MM.1S (cell line): ENCODE measurements at regions not wholly inside any gene's neighbourhood (a gene's known extent, or its start where the extent isn't known, plus 50 kb on each side); places are given as distances from the start of the nearest gene placed in this dataset.

Source experiments
- EZH2 ChIP-seq: fragments of 300-600 bp; sonication (generic); optimal IDR thresholded peaks from 2 replicates; pipeline ENCODE3; 2017; ENCODE audit warnings: low read depth, mild to moderate bottlenecking, antibody characterized with exemption, low read length, mixed read lengths
- EZH2phosphoT487 ChIP-seq: fragments of 300-600 bp; sonication (generic); IDR thresholded peaks from 2 replicates; pipeline ENCODE4 v1.6.1; 2018; ENCODE audit warnings: antibody characterized with exemption, low read length
- TF ChIP-seq, protein P1 (sequence below): fragments of 300-600 bp; sonication (generic); IDR thresholded peaks from 2 replicates; pipeline ENCODE4 v1.5.1; 2016; ENCODE audit warnings: antibody characterized with exemption, low read length, mixed read lengths

DNA sequence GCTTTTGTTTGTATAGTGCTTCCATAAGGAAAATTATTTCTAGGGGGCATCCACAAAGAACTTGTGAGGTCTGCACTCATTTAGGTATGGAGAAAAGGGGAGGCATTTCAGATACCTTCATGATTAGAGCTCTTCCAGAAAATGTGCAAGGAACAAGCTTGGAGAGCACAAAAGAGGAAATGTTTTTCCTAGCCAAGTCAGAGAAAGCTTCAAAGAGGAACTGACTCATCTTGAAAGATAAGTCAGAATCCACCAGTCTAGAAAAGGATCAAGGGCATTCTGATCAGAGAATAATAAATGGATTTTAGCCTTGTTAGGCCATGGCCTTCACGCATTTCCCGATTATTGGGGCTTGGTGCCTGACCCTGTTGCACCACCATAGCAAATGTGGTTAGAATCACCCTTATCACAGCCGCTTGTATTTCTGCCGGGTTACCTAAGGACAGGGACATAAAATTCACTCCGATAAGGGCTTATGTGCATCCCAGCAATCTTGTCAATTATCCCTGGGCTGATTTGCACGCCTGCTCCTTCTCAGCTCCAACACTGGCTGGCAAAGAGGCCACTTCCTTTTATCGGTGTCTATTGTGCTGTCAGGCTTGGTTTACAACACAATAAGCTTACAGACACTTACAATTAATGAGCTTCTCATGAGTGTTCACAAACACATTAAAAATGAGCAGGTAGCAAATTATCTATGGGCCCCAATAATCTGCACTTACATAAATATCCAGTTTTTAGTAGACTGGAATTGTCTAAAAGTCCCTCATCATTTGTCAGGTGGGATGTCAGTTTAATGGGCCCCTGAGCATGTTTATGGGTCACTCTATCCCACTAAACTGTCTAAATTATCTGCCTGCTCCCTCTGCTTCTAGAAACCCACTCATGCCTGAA, 613.5 kb downstream of the SOX6 start:
- TF ChIP-seq, protein P1, sequence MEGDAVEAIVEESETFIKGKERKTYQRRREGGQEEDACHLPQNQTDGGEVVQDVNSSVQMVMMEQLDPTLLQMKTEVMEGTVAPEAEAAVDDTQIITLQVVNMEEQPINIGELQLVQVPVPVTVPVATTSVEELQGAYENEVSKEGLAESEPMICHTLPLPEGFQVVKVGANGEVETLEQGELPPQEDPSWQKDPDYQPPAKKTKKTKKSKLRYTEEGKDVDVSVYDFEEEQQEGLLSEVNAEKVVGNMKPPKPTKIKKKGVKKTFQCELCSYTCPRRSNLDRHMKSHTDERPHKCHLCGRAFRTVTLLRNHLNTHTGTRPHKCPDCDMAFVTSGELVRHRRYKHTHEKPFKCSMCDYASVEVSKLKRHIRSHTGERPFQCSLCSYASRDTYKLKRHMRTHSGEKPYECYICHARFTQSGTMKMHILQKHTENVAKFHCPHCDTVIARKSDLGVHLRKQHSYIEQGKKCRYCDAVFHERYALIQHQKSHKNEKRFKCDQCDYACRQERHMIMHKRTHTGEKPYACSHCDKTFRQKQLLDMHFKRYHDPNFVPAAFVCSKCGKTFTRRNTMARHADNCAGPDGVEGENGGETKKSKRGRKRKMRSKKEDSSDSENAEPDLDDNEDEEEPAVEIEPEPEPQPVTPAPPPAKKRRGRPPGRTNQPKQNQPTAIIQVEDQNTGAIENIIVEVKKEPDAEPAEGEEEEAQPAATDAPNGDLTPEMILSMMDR: no peak
- TF ChIP-seq EZH2 (no peak), EZH2phosphoT487 (no peak)
